ENCODE measurements at regions not wholly inside any gene's neighbourhood (a gene's known extent, or its start where the extent isn't known, plus 50 kb on each side); places are given as distances from the start of the nearest gene placed in this dataset.
"Not testable (repeated sequence)": the region's sequence is repeated elsewhere in the genome, so short reads cannot be mapped to it uniquely, and the experiment has no call there.

DNA sequence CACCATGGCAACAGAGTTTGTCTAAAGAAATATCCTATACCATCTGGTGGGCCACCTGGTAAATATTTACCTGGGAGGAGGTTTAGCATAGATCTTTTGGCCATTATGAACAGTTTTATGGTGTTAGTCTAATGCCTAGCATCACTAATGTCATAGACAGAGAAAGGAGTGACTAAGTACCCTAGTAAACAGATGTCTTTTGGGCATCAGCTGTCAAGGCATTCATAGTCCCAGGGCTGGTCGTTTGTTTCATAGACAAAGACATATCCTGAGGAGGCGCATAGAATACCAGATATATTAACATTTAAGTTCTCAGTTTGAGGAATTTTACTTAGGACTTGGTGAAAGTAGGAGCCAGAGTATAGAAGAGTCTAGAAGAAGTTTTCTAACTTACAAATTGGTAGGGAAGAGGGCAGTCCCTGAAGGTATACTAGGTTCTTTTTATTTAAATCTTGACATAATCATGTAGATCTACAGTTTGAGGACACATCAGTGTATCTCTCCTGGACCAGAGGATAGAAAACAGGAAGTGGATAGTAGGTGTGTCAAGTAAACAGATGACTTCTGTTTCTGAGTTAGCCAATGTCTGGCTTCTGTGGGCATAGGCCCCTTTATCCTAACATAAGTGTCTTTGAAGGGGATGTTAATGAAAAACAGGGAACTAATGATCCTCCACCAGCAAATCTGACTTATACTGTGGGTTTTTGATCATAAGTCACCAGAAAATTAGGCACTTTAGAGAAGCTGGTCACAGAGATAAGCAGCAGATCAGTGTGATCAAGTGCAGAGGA lies 105.0 kb upstream of the PRSS3 start:
- no peak for DNase-seq (ENCODE audit: low read depth in 1 of 2, low spot score in 1 of 2)

DNA sequence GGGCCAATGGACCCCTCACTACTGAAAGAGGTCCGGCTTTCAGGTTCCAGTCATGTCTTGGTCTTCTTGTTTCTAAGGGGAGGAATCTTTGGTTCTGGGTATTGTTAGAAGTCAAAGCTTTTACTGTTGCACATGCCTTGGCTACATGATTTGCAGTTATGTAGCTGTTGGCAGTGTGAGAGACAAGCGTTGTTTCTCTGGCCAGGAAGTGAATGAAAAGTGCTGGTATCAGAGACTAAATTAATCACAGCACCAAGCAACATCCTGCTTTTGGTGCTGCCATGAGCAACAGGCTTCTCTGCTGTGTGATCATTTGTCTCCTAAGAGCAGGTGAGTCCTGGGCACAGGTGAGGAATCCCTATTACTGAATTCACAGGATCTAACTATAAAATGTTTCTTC lies 100.1 kb upstream of the PRSS3 start:
- no peak for DNase-seq (ENCODE audit: low read depth in 1 of 2, low spot score in 1 of 2)

DNA sequence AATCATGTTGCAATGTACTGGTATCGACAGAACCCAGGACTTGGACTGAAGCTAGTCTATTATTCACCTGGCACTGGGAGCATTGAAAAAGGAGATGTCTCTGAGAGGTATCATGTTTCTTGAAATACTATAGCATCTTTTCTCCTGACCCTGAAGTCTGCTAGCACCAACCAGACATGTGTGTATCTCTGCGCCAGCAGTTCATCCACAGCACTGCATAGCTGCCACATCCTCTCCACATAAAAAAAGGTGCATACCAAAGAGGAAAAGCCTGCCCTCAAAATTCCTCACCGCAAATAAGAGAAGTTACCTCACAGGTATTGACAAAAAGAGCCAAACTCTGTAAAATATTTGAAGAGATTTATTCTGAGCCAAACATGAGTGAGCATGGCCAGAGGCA lies 99.5 kb upstream of the PRSS3 start:
- DNase-seq (ENCODE audit: low read depth in 1 of 2, low spot score in 1 of 2) = no peak

DNA sequence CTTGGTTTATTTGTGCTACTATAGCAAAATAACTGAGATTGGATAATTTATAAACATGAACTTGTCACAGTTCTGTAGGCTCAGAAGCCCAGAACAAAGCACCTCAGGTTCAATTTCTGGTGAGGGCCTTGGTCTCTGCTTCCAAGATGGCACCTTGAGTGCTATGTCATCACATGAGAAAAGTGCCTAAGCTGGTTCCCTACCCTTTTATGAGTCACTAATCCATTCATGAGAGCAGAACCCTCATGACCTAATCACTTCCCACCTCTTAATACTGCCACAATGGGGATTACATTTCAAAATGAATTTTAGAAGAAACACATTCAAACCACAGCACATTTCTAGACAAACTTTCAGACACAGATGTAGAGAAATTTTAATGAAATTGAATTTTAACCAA lies 98.2 kb upstream of the PRSS3 start:
- DNase-seq (ENCODE audit: low read depth in 1 of 2, low spot score in 1 of 2) = no peak

DNA sequence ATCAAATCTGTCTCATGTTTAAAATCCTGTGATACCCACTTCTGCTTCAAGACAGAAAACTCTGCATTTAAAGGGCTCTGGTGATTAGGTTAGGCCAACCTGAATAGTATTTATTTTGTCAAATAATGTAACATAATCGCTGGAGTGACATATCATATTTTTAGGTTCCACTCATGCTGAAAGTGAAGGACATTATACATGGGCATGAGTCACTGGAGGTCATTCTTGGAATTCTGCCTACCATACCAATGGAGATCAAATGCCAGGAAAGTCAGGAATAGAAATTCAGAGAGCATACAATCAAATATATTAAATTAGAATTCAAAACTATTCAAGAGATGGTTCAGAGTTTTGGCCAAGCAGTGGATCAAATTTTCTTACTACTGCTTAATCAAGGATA lies 97.1 kb upstream of the PRSS3 start:
- no peak for DNase-seq (ENCODE audit: low read depth in 1 of 2, low spot score in 1 of 2)

DNA sequence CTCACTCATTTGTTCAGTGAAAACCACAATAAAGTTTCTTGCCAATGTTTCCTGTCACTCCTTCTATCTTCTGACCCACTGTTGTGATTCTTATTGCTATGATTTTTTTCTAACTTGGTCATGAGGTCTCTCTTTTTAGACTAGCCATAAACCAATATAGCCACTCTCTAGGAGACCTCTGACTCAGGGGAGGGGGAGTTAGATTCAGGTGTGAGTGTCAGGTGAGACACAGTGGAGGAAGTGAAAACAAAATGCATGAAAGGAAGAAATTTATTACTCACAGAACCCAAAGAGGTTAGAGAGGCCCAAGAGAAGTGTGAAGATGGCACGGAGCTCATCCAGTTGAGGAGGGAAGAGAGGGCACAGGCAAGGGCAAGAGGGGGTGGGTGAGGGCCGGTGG lies 94.4 kb upstream of the PRSS3 start:
- not testable (repeated sequence) for DNase-seq (ENCODE audit: low read depth in 1 of 2, low spot score in 1 of 2)

DNA sequence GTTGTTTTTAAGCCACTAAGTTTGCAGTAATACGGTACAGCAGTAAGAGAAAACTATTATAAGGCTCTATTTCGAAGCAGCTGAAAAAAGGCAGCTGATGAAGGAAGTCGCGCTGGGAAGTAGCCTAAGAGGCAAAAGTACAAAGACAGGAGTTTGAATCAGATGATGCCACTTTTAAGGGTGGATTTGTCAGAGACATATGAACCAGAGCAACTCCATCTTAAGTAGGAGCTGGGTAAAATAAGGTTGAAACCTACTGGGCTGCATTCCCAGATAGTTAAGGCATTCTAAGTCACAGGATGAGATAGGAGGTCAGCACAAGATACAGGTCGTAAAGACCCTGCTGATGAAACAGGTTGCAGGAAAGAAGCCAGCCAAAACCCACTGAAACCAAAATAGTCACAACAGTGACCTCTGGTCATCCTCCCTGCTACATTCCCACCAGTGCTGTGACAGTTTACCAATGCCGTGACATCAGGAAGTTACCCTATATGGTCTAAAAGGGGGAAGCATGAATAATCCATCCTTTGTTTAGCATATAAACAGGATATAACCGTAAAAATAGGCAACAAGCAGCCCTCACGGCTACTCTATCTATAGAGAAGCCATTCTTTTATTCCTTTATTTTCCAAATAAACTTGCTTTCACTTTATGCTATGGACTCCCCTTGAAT lies 91.8 kb upstream of the PRSS3 start:
- no peak for DNase-seq (ENCODE audit: low read depth in 1 of 2, low spot score in 1 of 2)

DNA sequence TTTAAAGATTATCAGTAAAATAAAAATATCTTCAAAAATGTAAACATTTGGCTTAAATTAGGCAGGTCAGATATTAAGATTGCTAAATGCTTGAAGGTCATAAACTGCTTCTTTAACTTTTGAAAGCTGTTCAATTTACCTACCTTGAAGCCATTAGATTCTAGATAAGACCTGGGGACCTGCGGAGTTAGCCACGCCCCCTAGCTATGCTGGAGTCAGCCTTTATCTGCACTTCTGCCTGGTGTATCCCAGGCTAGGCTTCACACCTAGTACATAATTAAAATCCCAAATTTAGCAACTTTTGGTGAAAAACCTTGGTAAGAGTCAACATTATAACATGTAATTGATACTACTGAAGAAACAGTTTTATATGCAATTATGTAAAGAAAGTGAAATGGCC lies 89.9 kb upstream of the PRSS3 start:
- not testable (repeated sequence) for DNase-seq (ENCODE audit: low read depth in 1 of 2, low spot score in 1 of 2)

DNA sequence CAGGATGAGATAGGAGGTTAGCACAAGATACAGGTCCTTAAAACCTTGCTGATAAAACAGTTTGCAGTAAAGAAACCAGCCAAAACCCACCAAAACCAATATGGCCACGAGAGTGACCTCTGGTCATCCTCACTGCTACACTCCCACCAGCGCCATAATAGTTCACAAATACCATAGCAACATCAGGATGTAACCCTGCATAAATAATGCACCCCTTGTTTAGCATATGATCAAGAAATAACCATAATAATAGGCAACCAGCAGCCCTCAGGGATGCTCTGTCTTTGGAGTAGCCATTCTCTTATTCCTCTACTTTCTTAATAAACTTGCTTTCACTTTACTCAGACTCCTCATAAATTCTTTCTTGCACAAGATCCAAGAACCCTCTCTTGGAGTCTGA lies 86.9 kb upstream of the PRSS3 start:
- DNase-seq (ENCODE audit: low read depth in 1 of 2, low spot score in 1 of 2) = no peak

DNA sequence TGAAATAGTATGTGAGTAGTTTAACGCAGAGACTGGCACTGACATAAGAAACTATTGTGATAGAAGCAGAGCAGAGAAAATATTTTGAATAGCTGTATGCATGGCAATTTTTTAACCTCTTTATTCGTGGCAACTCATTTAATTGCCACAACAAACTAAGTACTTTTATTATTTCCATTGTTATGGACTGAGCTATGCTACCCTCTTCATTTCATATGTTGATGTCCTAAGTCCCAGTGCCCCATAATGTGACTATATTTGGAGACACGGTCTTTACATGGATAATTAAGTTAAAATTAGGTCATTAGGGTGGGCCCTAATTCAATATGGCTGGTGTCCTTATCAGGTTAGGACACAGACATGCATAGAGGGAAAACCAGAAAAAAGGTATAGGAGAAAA lies 86.1 kb upstream of the PRSS3 start:
- DNase-seq (ENCODE audit: low read depth in 1 of 2, low spot score in 1 of 2) = no peak

DNA sequence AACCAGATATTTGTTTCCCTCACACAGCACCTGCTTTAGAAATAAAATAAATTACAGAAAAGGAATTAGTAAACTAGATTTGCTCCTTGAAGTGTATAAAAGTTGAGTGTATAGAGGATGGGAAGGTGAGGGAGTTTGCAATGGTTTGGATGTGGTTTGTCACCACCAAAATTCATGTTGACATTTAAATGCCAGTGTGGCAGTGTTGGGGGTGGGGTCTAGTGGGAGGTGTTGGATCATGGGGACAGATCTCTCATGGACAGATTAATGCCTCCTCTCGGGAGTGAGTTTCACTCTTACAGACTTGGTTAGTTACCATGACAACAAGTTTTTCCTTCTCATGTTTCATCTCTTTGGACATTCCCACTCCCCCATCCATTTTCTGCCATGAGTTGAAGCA lies 83.9 kb upstream of the PRSS3 start:
- DNase-seq (ENCODE audit: low read depth in 1 of 2, low spot score in 1 of 2) = not testable (repeated sequence)

DNA sequence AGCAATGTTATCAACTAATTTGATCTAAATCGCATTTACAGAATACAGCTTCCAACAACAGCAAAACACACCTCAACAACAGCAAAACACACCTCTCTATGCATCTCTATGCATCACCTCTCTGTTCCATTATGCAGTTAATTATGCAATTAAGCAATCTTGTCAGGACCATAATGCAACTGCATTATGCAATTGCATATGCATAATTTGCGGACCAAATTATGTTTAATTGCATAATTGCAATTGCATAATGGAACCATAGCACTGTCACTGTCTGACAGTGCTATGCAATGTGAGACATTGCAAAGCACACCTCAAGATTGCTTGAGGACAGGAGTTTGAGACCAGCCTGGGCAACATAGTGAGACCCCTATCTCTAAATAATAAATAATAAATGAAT lies 80.4 kb upstream of the PRSS3 start:
- no peak for DNase-seq (ENCODE audit: low read depth in 1 of 2, low spot score in 1 of 2)

DNA sequence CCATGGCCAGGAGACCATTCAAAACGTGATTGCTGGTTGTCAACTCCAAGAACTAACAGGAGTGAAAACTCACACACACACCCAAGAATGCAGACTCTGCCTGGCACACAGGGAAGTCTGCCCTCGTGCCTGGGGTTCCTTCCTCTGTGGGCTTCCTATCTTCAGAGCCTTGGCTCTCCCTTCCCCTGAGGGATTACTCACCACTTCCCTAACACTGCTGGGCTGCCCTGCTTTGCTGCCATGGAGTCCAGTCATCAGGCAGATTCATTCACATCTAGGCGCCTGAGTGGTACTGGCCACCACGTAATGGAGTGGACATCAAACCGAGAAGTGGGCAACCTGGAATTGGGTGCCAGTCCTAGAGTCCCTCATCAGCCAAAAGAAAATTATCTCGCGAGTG lies 76.4 kb upstream of the PRSS3 start:
- DNase-seq (ENCODE audit: low read depth in 1 of 2, low spot score in 1 of 2) = no peak

DNA sequence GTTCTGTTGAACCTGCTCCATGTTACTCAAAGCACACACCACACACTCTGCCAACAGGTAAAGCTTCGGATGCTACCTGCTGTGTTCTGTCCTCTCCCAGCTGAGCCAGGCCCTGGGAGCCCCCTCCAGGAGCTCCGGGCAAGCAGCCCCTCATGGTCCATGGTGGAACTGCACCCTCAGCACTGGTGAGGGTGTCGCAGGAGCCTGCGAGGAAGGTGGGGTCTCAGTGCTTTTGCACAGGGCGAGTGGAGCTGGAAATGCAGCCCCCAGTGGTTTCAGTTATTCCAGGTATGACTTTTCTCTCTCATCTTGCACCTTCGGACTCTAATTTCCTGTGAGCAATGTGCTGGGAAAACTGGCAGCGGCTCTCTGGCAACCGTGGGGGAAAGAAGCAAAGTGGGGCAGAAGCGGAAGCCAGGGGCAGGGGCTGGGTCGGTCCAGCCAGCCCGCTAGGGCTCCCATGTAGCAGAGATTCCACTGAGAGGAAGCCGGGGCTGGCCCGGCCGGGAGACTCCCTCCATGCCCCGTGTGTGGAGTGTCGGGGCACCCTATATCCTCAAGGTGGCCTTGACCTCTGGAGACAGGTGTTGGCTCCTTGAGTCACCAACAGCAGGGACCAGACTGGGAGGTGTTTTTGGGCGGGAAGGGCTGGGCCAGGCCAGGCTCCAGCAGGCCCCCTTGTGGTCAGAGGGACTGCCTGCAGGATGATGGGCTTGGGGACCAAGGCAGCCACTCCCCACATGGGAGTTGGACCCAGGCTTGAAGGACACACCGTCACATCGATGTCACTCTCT lies 75.6 kb upstream of the PRSS3 start:
- peak in 1 of 2 donors; percentile 20 for DNase-seq (ENCODE audit: low read depth in 1 of 2, low spot score in 1 of 2)

DNA sequence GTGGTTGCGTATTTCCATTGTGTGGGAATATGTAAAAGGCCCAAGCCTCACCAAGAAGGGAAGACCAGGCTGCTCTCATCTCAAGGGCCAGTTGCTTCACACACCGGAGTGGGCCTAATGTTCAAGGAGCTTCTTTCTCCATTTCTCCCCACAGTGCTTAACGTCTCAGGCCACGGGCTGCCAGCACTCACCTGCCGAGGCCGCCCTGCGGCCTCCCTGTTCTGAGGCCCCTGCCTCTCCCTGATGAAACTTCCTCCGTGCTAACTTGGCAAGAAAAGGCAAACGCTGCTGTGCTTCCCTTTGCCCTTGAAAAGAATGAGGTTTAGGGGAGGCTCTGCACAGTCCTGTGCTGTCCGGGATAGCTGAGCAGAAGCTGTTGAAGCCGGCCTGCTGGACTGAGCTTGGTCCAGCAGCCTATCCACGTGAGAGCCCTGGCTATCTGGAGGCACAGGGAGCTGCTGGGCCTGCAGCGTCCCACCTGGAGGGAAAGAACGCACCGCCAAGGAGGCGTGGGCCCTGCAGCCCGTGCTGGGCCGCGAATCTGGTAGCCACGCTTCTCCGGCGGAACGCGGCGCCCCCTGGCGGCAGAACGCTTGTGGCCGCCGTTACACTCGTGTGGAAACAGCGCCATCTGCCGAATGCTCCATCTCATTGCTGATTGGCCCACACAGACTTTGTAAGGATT lies 73.5 kb upstream of the PRSS3 start:
- peak; percentile 67 to 80 for DNase-seq (ENCODE audit: low read depth in 1 of 2, low spot score in 1 of 2)

DNA sequence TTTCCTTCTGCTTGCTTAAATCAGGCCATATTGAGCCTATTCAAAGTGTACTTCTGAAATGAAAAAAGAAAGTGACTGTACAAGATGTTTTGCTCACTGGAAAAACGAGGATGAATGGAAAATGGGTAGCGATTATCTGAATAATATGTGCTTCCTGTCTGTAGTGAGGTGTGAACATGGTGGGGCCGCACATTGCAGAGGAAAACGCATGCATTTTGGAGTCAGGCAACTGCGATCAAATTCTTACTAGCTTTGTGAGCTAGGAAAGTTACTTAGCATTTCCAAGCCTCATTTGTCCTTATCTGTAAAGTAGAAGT lies 73.0 kb upstream of the PRSS3 start:
- DNase-seq (ENCODE audit: low read depth in 1 of 2, low spot score in 1 of 2) = no peak

DNA sequence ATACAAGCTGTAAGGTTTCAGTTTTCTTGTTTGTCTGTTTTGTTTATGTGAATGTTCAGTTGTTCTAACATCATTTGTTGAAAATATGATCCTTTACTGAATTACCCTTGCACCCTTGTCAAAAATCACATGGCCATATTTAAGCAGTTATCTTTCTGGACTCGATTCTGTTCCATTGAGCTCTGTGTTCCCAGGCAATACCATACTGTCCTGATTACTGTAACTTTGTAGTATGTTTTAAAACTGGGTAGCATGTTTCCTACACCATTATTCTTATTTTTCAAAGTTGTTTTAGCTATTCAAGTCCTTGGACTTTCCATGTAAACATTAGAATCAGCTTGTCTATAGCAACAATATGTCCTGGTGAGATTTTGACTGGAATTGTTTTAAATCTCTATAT lies 66.7 kb upstream of the PRSS3 start:
- no peak for DNase-seq (ENCODE audit: low read depth in 1 of 2, low spot score in 1 of 2)

DNA sequence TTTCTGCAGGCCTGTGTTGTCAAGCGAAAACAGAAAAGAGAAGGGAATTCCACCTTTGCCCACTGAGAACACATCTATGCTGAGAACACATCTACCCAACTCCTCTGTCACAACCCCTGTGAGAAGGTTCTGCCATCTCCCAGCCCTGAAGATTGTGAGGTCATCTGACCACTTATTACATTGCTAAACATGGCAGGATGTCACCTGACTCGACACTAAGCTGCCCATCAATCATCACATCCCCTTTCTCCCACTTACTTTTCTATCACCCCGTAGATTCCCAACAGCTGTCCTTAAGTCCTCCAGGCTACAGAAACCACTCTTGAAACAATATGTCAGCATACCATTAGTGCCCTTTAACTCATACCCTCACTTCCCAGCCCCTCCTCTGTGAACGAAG lies 64.2 kb upstream of the PRSS3 start:
- DNase-seq (ENCODE audit: low read depth in 1 of 2, low spot score in 1 of 2) = no peak

DNA sequence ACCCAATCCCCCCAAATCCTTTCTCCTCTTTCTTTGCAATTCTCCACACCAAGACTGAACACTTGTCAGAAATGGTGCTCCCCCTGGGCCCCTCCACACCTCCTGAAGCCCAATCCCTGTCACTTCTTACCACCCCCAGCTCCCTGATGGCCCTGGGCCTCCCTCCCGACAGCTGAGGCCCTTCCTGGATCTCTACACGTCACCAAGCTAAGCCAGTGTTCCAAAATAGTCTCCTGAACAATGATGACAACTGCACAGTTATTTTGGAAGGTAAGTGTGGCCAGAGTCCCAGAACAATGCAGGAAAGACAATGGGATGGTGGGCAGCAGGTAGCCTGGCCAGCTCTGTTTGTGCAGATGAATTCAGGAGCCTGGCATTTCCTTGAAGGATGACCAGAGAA lies 63.7 kb upstream of the PRSS3 start:
- no peak for DNase-seq (ENCODE audit: low read depth in 1 of 2, low spot score in 1 of 2)

DNA sequence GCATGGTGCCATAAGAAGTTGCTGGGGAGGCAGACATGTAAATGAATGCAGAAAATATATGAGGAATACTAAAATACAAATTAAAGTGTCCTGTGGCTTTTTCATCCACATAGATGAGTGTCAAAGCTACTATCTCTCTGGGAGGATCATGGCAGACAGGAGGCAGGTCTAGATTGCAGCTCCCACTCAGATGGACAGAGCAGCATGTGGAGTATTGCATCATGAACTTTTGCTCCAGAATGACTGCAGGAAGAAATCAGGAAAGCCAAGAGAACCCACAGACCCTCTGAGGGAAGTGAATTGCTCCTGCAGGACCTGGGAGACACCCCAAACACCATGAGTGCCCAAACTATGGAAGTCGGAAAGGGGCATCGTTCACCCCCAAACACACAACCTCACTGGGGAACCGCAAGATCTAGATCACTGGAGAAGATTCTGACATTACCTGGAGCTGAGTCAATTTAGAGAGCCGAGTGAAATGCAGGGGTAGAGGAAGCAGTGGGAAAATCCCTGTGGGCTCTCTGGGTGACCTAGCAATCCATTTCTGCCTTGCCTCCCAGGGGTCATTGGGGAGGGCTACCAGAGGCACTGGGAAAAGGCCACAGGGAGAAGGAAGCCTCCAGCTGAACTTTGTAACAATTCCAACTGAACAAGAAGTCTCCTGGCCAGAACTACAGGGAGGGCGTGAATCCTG lies 61.0 kb upstream of the PRSS3 start:
- not testable (repeated sequence) for DNase-seq (ENCODE audit: low read depth in 1 of 2, low spot score in 1 of 2)

Measured in stimulated activated CD4-positive, alpha-beta T cell treated with anti-CD3 and anti-CD28 coated beads, Interleukin-15, amount 100 ng/mL, for 1 hour (primary cell).